Left ventricle myocardium inferior (tissue), 1 donor: ENCODE measurements at regions not wholly inside any gene's neighbourhood (a gene's known extent, or its start where the extent isn't known, plus 50 kb on each side); places are given as distances from the start of the nearest gene placed in this dataset.

ENCODE experiments used
- DNase-seq: peaks from one replicate; pipeline ENCODE4 v3.0.0-alpha.2; 2020
- H3K27ac ChIP-seq: fragments of 200-600 bp; replicated peaks from 2 replicates; pipeline ENCODE4 v1.8.0; 2021
- H3K27me3 ChIP-seq: fragments of 200-600 bp; 2 replicates; pipeline ENCODE4 v1.8.0; 2021; ENCODE audit warnings: low read depth
- H3K36me3 ChIP-seq: fragments of 200-600 bp; 2 replicates; pipeline ENCODE4 v1.8.0; 2021
- H3K4me1 ChIP-seq: fragments of 200-600 bp; 2 replicates; pipeline ENCODE4 v1.8.0; 2021
- H3K4me3 ChIP-seq: fragments of 200-600 bp; 2 replicates; pipeline ENCODE4 v1.8.0; 2021; ENCODE audit warnings: mild to moderate bottlenecking, moderate library complexity
- H3K9me3 ChIP-seq: fragments of 200-600 bp; replicated peaks from 2 replicates; pipeline ENCODE4 v1.8.0; 2021
- CTCF ChIP-seq: fragments of 200-600 bp; IDR thresholded peaks from 2 replicates; pipeline ENCODE4 v1.8.0; 2021; ENCODE audit warnings: antibody characterized with exemption, mild to moderate bottlenecking, borderline replicate concordance
- intact Hi-C: fragments of 100-400 bp; cut with micrococcal nuclease; formaldehyde crosslinking; loops from one replicate; pipeline ENCODE4 v1.11.0; 2022
- donor health status: DM: no; HTN: yes; CAD: no; lungs with severe emphysema.

GRCh38 chr13:64993514-64994164, 2236.5 kb downstream of the PCDH9 start:
- H3K27me3 ChIP-seq = no peaks in the 10 kb centered on the region
- H3K4me1 ChIP-seq = no peaks in the 10 kb centered on the region
- no peaks in the 10 kb centered on the region for H3K36me3 ChIP-seq
- TF ChIP-seq CTCF = no peak
- intact Hi-C loops = no loop called here
- no peak overlapping the region for H3K4me3 ChIP-seq
- no peaks in the 10 kb centered on the region for H3K9me3 ChIP-seq
- H3K27ac ChIP-seq = no peak overlapping the region
- DNase-seq = no peak

GRCh38 chr13:64992314-64992713, 2237.8 kb downstream of the PCDH9 start:
- no peaks in the 10 kb centered on the region for H3K4me1 ChIP-seq
- H3K4me3 ChIP-seq = no peak overlapping the region
- intact Hi-C loops = no loop called here
- H3K9me3 ChIP-seq = no peaks in the 10 kb centered on the region
- DNase-seq = no peak
- no peak for TF ChIP-seq CTCF
- no peaks in the 10 kb centered on the region for H3K27me3 ChIP-seq
- no peak overlapping the region for H3K27ac ChIP-seq
- no peaks in the 10 kb centered on the region for H3K36me3 ChIP-seq

- TF ChIP-seq CTCF = no peak
- DNase-seq = no peak
- H3K27ac ChIP-seq = no peak overlapping the region
- H3K9me3 ChIP-seq = peaks cover 43% of the 10 kb centered on the region
- no peaks in the 10 kb centered on the region for H3K4me1 ChIP-seq
- no peaks in the 10 kb centered on the region for H3K27me3 ChIP-seq
- intact Hi-C loops = no loop called here
- H3K4me3 ChIP-seq = no peak overlapping the region
- no peaks in the 10 kb centered on the region for H3K36me3 ChIP-seq
Measured at GRCh38 chr13:64985075-64985474, 2245.1 kb downstream of the PCDH9 start.

GRCh38 chr13:64962404-64962803, 2267.7 kb downstream of the PCDH9 start:
- no peak for DNase-seq
- H3K27me3 ChIP-seq = no peaks in the 10 kb centered on the region
- intact Hi-C loops = no loop called here
- H3K4me1 ChIP-seq = no peaks in the 10 kb centered on the region
- no peak overlapping the region for H3K4me3 ChIP-seq
- TF ChIP-seq CTCF = no peak
- no peaks in the 10 kb centered on the region for H3K36me3 ChIP-seq
- peaks cover 25% of the 10 kb centered on the region for H3K9me3 ChIP-seq
- no peak overlapping the region for H3K27ac ChIP-seq

GRCh38 chr13:64959276-64959675, 2270.9 kb downstream of the PCDH9 start:
- no peaks in the 10 kb centered on the region for H3K36me3 ChIP-seq
- no peak for DNase-seq
- H3K9me3 ChIP-seq = peaks cover 6% of the 10 kb centered on the region
- intact Hi-C loops = no loop called here
- no peak overlapping the region for H3K4me3 ChIP-seq
- H3K4me1 ChIP-seq = no peaks in the 10 kb centered on the region
- no peaks in the 10 kb centered on the region for H3K27me3 ChIP-seq
- no peak overlapping the region for H3K27ac ChIP-seq
- TF ChIP-seq CTCF = no peak

- no peak overlapping the region for H3K4me3 ChIP-seq
- H3K27ac ChIP-seq = no peak overlapping the region
- no peaks in the 10 kb centered on the region for H3K4me1 ChIP-seq
- no peaks in the 10 kb centered on the region for H3K27me3 ChIP-seq
- H3K9me3 ChIP-seq = peaks cover under 1% of the 10 kb centered on the region
- intact Hi-C loops = no loop called here
- TF ChIP-seq CTCF = no peak
- no peaks in the 10 kb centered on the region for H3K36me3 ChIP-seq
- no peak for DNase-seq
Measured at GRCh38 chr13:64958106-64958505, 2272.0 kb downstream of the PCDH9 start.
